Neural progenitor cell (in vitro differentiated cells): ENCODE measurements at regions not wholly inside any gene's neighbourhood (a gene's known extent, or its start where the extent isn't known, plus 50 kb on each side); places are given as distances from the start of the nearest gene placed in this dataset.

ENCODE experiments used
- CTCF ChIP-seq: fragments of 200-600 bp; sonication (generic); IDR thresholded peaks from 2 replicates; pipeline ENCODE4 v1.5.1; 2017; ENCODE audit warnings: antibody characterized with exemption, mild to moderate bottlenecking
- EZH2 ChIP-seq: fragments of 200-600 bp; sonication (generic); IDR thresholded peaks from 2 replicates; pipeline ENCODE4 v1.6.1; 2017; ENCODE audit warnings: antibody characterized with exemption, mild to moderate bottlenecking, moderate library complexity

GRCh38 chr1:87968197-87968955, 639.7 kb downstream of the LMO4 start:
- no peak for TF ChIP-seq EZH2
- TF ChIP-seq CTCF: no peak
